SK-N-SH (cell line): ENCODE measurements at regions not wholly inside any gene's neighbourhood (a gene's known extent, or its start where the extent isn't known, plus 50 kb on each side); places are given as distances from the start of the nearest gene placed in this dataset.

ENCODE experiments used
- CTCF ChIA-PET: fragments of 300-600, 350-600 bp; formaldehyde crosslinking; extraction: SDS; loops from one replicate; lab custom pipeline; 2021; lab: Yijun Ruan, JAX
- POLR2A ChIA-PET: fragments of 350-600 bp; sonication (Branson Sonifier 250); formaldehyde crosslinking; extraction: SDS; loops from one replicate; lab custom pipeline; 2020; ENCODE audit warnings: antibody characterized with exemption, inconsistent platforms; lab: Yijun Ruan, JAX
- DNase-seq: peaks from one replicate; pipeline ENCODE4 v3.0.0; 2012
- H2AFZ ChIP-seq: fragments of 200-600 bp; sonication (generic); 2 replicates; pipeline ENCODE4 v1.8.1; 2016; ENCODE audit warnings: antibody characterized with exemption, mild to moderate bottlenecking, low read depth
- H3F3A ChIP-seq: fragments of 200-600 bp; sonication (generic); replicated peaks from 2 replicates; pipeline ENCODE3; 2016; ENCODE audit warnings: antibody characterized with exemption, mild to moderate bottlenecking; ENCODE audit not compliant: insufficient read depth
- H3K27ac ChIP-seq, 2 experiments: fragments of 200-500 bp in 1 of 2; fragments of 200-600 bp in 1 of 2; sonication (Bioruptor generic) in 1 of 2; sonication (generic), shearing (Covaris generic) in 1 of 2; 2 replicates each; pipeline versions ENCODE4 v1.5.1 to v1.6.1; 2014 to 2016; ENCODE audit warnings: low read depth in 2 of 2, inconsistent platforms in 1 of 2, low read length in 1 of 2, mild to moderate bottlenecking in 1 of 2, mixed read lengths in 1 of 2
- H3K27me3 ChIP-seq: fragments of 200-600 bp; sonication (generic), shearing (Covaris generic); 2 replicates; pipeline ENCODE4 v1.6.1; 2016; ENCODE audit warnings: mixed run types; ENCODE audit not compliant: insufficient read depth
- H3K36me3 ChIP-seq, 2 experiments: fragments of 200-500 bp in 1 of 2; fragments of 200-600 bp in 1 of 2; sonication (Bioruptor generic) in 1 of 2; sonication (generic) in 1 of 2; replicated peaks in 1 of 2; 2 replicates each; pipeline versions ENCODE3 to v1.5.1; 2014 to 2016; ENCODE audit warnings: low read length in 1 of 2, mild to moderate bottlenecking in 1 of 2; ENCODE audit not compliant: insufficient read depth in 2 of 2, control insufficient read depth in 1 of 2
- H3K4me1 ChIP-seq, 2 experiments: fragments of 200-500 bp in 1 of 2; fragments of 200-600 bp in 1 of 2; sonication (Bioruptor generic) in 1 of 2; sonication (generic), shearing (Covaris generic) in 1 of 2; 2 replicates each; pipeline versions ENCODE4 v1.5.1 to v1.6.1; 2014 to 2016; ENCODE audit warnings: low read depth in 1 of 2, low read length in 1 of 2, mixed run types in 1 of 2; ENCODE audit not compliant: insufficient read depth in 2 of 2, control insufficient read depth in 1 of 2
- H3K4me2 ChIP-seq: fragments of 200-600 bp; sonication (generic), shearing (Covaris generic); 2 replicates; pipeline ENCODE4 v1.6.1; 2017; ENCODE audit warnings: mixed run types
- H3K4me3 ChIP-seq, 2 experiments: fragments of 200-500 bp in 1 of 2; fragments of 200-600 bp in 1 of 2; sonication (Bioruptor generic) in 1 of 2; sonication (generic), shearing (Covaris generic) in 1 of 2; 2 replicates each; pipeline versions ENCODE4 v1.5.1 to v1.8.1; 2014 to 2016; ENCODE audit warnings: low read depth in 2 of 2, inconsistent platforms in 1 of 2, low read length in 1 of 2, mild to moderate bottlenecking in 1 of 2, mixed read lengths in 1 of 2, moderate library complexity in 1 of 2
- H3K79me2 ChIP-seq: fragments of 200-600 bp; sonication (generic); 2 replicates; pipeline ENCODE4 v1.8.1; 2017; ENCODE audit warnings: mild to moderate bottlenecking; ENCODE audit not compliant: insufficient read depth
- H3K9ac ChIP-seq: fragments of 200-600 bp; sonication (generic); 2 replicates; pipeline ENCODE4 v1.6.1; 2017; ENCODE audit warnings: mixed run types
- H3K9me2 ChIP-seq: fragments of 200-600 bp; sonication (generic); 2 replicates; pipeline ENCODE4 v1.6.1; 2017; ENCODE audit warnings: mixed run types
- H3K9me3 ChIP-seq: fragments of 200-600 bp; sonication (generic); 2 replicates; pipeline ENCODE4 v1.6.1; 2017; ENCODE audit warnings: mixed run types, mild to moderate bottlenecking, moderate library complexity
- H4K20me1 ChIP-seq: fragments of 200-600 bp; sonication (generic); 2 replicates; pipeline ENCODE4 v1.6.1; 2017; ENCODE audit warnings: mild to moderate bottlenecking, mixed run types; ENCODE audit not compliant: insufficient read depth
- CTCF ChIP-seq: fragments of 200-600 bp; sonication (generic); IDR thresholded peaks from 2 replicates; pipeline ENCODE4 v1.6.1; 2017; ENCODE audit warnings: antibody characterized with exemption, mild to moderate bottlenecking, moderate library complexity
- EZH2phosphoT487 ChIP-seq: fragments of 200-600 bp; sonication (generic); IDR thresholded peaks from 2 replicates; pipeline ENCODE4 v1.6.1; 2017; ENCODE audit warnings: low read depth, mixed run types, mild to moderate bottlenecking, antibody characterized with exemption, moderate library complexity, borderline replicate concordance
- GABPA ChIP-seq: IDR thresholded peaks from 2 replicates; pipeline ENCODE4 v1.4.0; 2012; ENCODE audit warnings: low read depth, mild to moderate bottlenecking
- GATA2 ChIP-seq: sonication (generic); formaldehyde crosslinking; IDR thresholded peaks from 2 replicates; pipeline ENCODE4 v1.5.0; 2020; ENCODE audit warnings: mild to moderate bottlenecking, missing genetic modification reagents
- MAX ChIP-seq: IDR thresholded peaks from 2 replicates; pipeline ENCODE4 v1.4.0; 2012; ENCODE audit warnings: low read depth
- MXI1 ChIP-seq: IDR thresholded peaks from 2 replicates; pipeline ENCODE4 v1.6.1; 2012; ENCODE audit warnings: mild to moderate bottlenecking, low read depth, low read length, improper control_type of control experiment
- PBX3 ChIP-seq: IDR thresholded peaks from 2 replicates; pipeline ENCODE4; 2012
- POLR2AphosphoS5 ChIP-seq: IDR thresholded peaks from 2 replicates; pipeline ENCODE4 v1.6.1; 2012; ENCODE audit warnings: low read depth, low read length
- RAD21 ChIP-seq: IDR thresholded peaks from 2 replicates; pipeline ENCODE4 v1.6.1; 2012; ENCODE audit warnings: mild to moderate bottlenecking, low read length
- RCOR1 ChIP-seq: fragments of 150-350 bp; IDR thresholded peaks from 2 replicates; pipeline ENCODE4 v1.6.1; 2017; ENCODE audit warnings: antibody characterized with exemption, low read length
- RFX5 ChIP-seq: IDR thresholded peaks from 2 replicates; pipeline ENCODE4 v1.6.1; 2012; ENCODE audit warnings: mild to moderate bottlenecking, improper control_type of control experiment, low read length
- USF2 ChIP-seq: fragments of 150-350 bp; IDR thresholded peaks from 2 replicates; pipeline ENCODE4 v1.6.1; 2017; ENCODE audit warnings: antibody characterized with exemption, low read length, low read depth, borderline replicate concordance
- WGBS: methylation state at CpG from one replicate; pipeline ENCODE4 v1.1.6; 2017; ENCODE audit warnings: low lambda C conversion rate; 5-methylcytosine and 5-hydroxymethylcytosine counted together

- Histone ChIP-seq H3F3A (no peaks in the 10 kb centered on the region), H3K9ac (no peak overlapping the region), H3K36me3 (no peaks in the 10 kb centered on the region), H3K79me2 (no peaks in the 10 kb centered on the region), H4K20me1 (no peaks in the 10 kb centered on the region), H3K9me3 (no peaks in the 10 kb centered on the region), H3K27me3 (peaks cover 18% of the 10 kb centered on the region), H3K4me2 (no peak overlapping the region), H3K9me2 (no peaks in the 10 kb centered on the region), H3K27ac (no peak overlapping the region), H2AFZ (no peak overlapping the region), H3K4me3 (no peak overlapping the region), H3K4me1 (peaks cover 0 to 2% of the 10 kb centered on the region in 2 experiments; a peak in 1 of 4 replicates)
- CTCF ChIA-PET = interaction anchor here (0.7 kb wide), 1 partner anchor 17 kb away, joined by 3 read pairs; no protein-coding TSS in a partner anchor
- 44% methylated on average over 3 of the region's 3 CpGs for WGBS
- no peak for DNase-seq
- POLR2A ChIA-PET = no interaction called here
- TF ChIP-seq MXI1 (no peak), USF2 (no peak)
Observed at GRCh38 chr4:153058671-153059060, 122.5 kb downstream of the FHDC1 start.

- CTCF ChIA-PET = no interaction called here
- 72% methylated on average over 6 of the region's 6 CpGs for WGBS
- no peak overlapping the region for H3K4me2 ChIP-seq
- TF ChIP-seq GATA2 (CRISPR knock-in tag) = no peak
- TF ChIP-seq POLR2AphosphoS5 = no peak
- no peak for TF ChIP-seq MAX
- no peak for TF ChIP-seq GABPA
- TF ChIP-seq RAD21 = no peak
- TF ChIP-seq CTCF = no peak
- no peak for TF ChIP-seq RCOR1
- no peak for TF ChIP-seq PBX3
- TF ChIP-seq EZH2phosphoT487 = no peak
- no peak for TF ChIP-seq RFX5
- TF ChIP-seq, all 33 proteins: peak for 0
- Histone ChIP-seq H3K9me2 (no peaks in the 10 kb centered on the region), H3K4me1 (peaks cover 0 to 2% of the 10 kb centered on the region in 2 experiments; a peak in 1 of 4 replicates), H3K9ac (no peak overlapping the region), H4K20me1 (no peaks in the 10 kb centered on the region), H3K27ac (no peak overlapping the region), H2AFZ (no peak overlapping the region), H3F3A (no peaks in the 10 kb centered on the region), H3K36me3 (no peaks in the 10 kb centered on the region), H3K4me3 (no peak overlapping the region), H3K27me3 (peaks cover 18% of the 10 kb centered on the region), H3K79me2 (no peaks in the 10 kb centered on the region), H3K9me3 (no peaks in the 10 kb centered on the region)
- DNase-seq = no peak
- POLR2A ChIA-PET = no interaction called here
Observed at GRCh38 chr4:153060196-153060595, 124.1 kb downstream of the FHDC1 start.
